Activated CD4-positive, alpha-beta T cell treated with anti-CD3 and anti-CD28 coated beads, Interleukin-2, amount 10 ng/mL, durations not matched to agents 24 days and 14 days (primary cell): ENCODE measurements at regions not wholly inside any gene's neighbourhood (a gene's known extent, or its start where the extent isn't known, plus 50 kb on each side); places are given as distances from the start of the nearest gene placed in this dataset.

Source experiments
- DNase-seq: peaks from one replicate; pipeline ENCODE4 v3.0.0; 2022
- H3K27ac Mint-ChIP-seq: one replicate; pipeline ENCODE4 v1.8.0; 2022; ENCODE audit warnings: mild to moderate bottlenecking, mixed read lengths
- H3K27me3 Mint-ChIP-seq: one replicate; pipeline ENCODE4 v1.8.0; 2022; ENCODE audit warnings: mixed read lengths
- H3K36me3 Mint-ChIP-seq: one replicate; pipeline ENCODE4 v1.8.0; 2022; ENCODE audit warnings: low read depth, mild to moderate bottlenecking, mixed read lengths
- H3K4me1 Mint-ChIP-seq: one replicate; pipeline ENCODE4 v1.8.0; 2021; ENCODE audit warnings: mixed read lengths
- H3K4me3 Mint-ChIP-seq: one replicate; pipeline ENCODE4 v1.8.0; 2022; ENCODE audit warnings: mild to moderate bottlenecking, moderate library complexity, mixed read lengths
- H3K9me3 Mint-ChIP-seq: one replicate; pipeline ENCODE4 v1.8.0; 2021; ENCODE audit warnings: mixed read lengths
- intact Hi-C: fragments of 100-400 bp; cut with micrococcal nuclease; formaldehyde crosslinking; loops from one replicate; pipeline ENCODE4 v1.15.1; 2023

- no peak overlapping the region for H3K4me3 Mint-ChIP-seq
- H3K27me3 Mint-ChIP-seq, result no peaks in the 10 kb centered on the region
- no peak for DNase-seq
- H3K9me3 Mint-ChIP-seq, result peaks cover 6% of the 10 kb centered on the region
- no peaks in the 10 kb centered on the region for H3K36me3 Mint-ChIP-seq
- no peaks in the 10 kb centered on the region for H3K4me1 Mint-ChIP-seq
- H3K27ac Mint-ChIP-seq, result no peak overlapping the region
- intact Hi-C loops, result no loop called here
Observed at GRCh38 chr21:18764720-18765119, 361.1 kb upstream of the TMPRSS15 start.

- Mint-ChIP-seq H3K27ac (no peak overlapping the region), H3K4me1 (no peaks in the 10 kb centered on the region), H3K36me3 (no peaks in the 10 kb centered on the region), H3K4me3 (no peak overlapping the region), H3K9me3 (no peaks in the 10 kb centered on the region), H3K27me3 (no peaks in the 10 kb centered on the region)
- intact Hi-C loops, result no loop called here
- DNase-seq, result no peak
Observed at GRCh38 chr21:18769599-18769998, 366.0 kb upstream of the TMPRSS15 start.

GRCh38 chr21:18771845-18772380, 368.3 kb upstream of the TMPRSS15 start:
- H3K4me3 Mint-ChIP-seq, result no peak overlapping the region
- no peak overlapping the region for H3K27ac Mint-ChIP-seq
- H3K36me3 Mint-ChIP-seq, result no peaks in the 10 kb centered on the region
- no peak for DNase-seq
- no peaks in the 10 kb centered on the region for H3K4me1 Mint-ChIP-seq
- H3K9me3 Mint-ChIP-seq, result no peaks in the 10 kb centered on the region
- no peaks in the 10 kb centered on the region for H3K27me3 Mint-ChIP-seq
- intact Hi-C loops, result no loop called here

GRCh38 chr21:18772404-18772803, 368.8 kb upstream of the TMPRSS15 start:
- intact Hi-C loops, result no loop called here
- no peak for DNase-seq
- Mint-ChIP-seq H3K4me1 (no peaks in the 10 kb centered on the region), H3K27me3 (no peaks in the 10 kb centered on the region), H3K4me3 (no peak overlapping the region), H3K36me3 (no peaks in the 10 kb centered on the region), H3K27ac (no peak overlapping the region), H3K9me3 (no peaks in the 10 kb centered on the region)

GRCh38 chr21:18772897-18773296, 369.3 kb upstream of the TMPRSS15 start:
- Mint-ChIP-seq H3K27me3 (no peaks in the 10 kb centered on the region), H3K27ac (no peak overlapping the region), H3K4me1 (no peaks in the 10 kb centered on the region), H3K9me3 (no peaks in the 10 kb centered on the region), H3K4me3 (no peak overlapping the region), H3K36me3 (no peaks in the 10 kb centered on the region)
- intact Hi-C loops, result no loop called here
- no peak for DNase-seq

GRCh38 chr21:18776936-18777335, 373.4 kb upstream of the TMPRSS15 start:
- intact Hi-C loops, result no loop called here
- Mint-ChIP-seq H3K9me3 (peaks cover 5% of the 10 kb centered on the region), H3K36me3 (no peaks in the 10 kb centered on the region), H3K27me3 (no peaks in the 10 kb centered on the region), H3K4me3 (no peak overlapping the region), H3K4me1 (no peaks in the 10 kb centered on the region), H3K27ac (no peak overlapping the region)
- no peak for DNase-seq

GRCh38 chr21:18782721-18783120, 379.1 kb upstream of the TMPRSS15 start:
- Mint-ChIP-seq H3K4me3 (no peak overlapping the region), H3K9me3 (peaks cover 5% of the 10 kb centered on the region), H3K36me3 (no peaks in the 10 kb centered on the region), H3K27me3 (no peaks in the 10 kb centered on the region), H3K4me1 (no peaks in the 10 kb centered on the region), H3K27ac (no peak overlapping the region)
- DNase-seq, result no peak
- intact Hi-C loops, result no loop called here

- Mint-ChIP-seq H3K9me3 (peaks cover 17% of the 10 kb centered on the region), H3K36me3 (no peaks in the 10 kb centered on the region), H3K4me3 (no peak overlapping the region), H3K4me1 (no peaks in the 10 kb centered on the region), H3K27ac (no peak overlapping the region), H3K27me3 (no peaks in the 10 kb centered on the region)
- intact Hi-C loops, result no loop called here
- no peak for DNase-seq
Observed at GRCh38 chr21:18801468-18801867, 397.9 kb upstream of the TMPRSS15 start.

GRCh38 chr21:18803624-18804023, 400.0 kb upstream of the TMPRSS15 start:
- DNase-seq, result no peak
- H3K36me3 Mint-ChIP-seq, result no peaks in the 10 kb centered on the region
- H3K4me3 Mint-ChIP-seq, result no peak overlapping the region
- H3K9me3 Mint-ChIP-seq, result peaks cover 19% of the 10 kb centered on the region
- intact Hi-C loops, result no loop called here
- H3K27ac Mint-ChIP-seq, result no peak overlapping the region
- H3K4me1 Mint-ChIP-seq, result no peaks in the 10 kb centered on the region
- H3K27me3 Mint-ChIP-seq, result no peaks in the 10 kb centered on the region

- Mint-ChIP-seq H3K27ac (no peak overlapping the region), H3K36me3 (no peaks in the 10 kb centered on the region), H3K27me3 (no peaks in the 10 kb centered on the region), H3K4me3 (no peak overlapping the region), H3K9me3 (peaks cover 21% of the 10 kb centered on the region), H3K4me1 (no peaks in the 10 kb centered on the region)
- intact Hi-C loops, result no loop called here
- no peak for DNase-seq
Observed at GRCh38 chr21:18810136-18810535, 406.6 kb upstream of the TMPRSS15 start.

GRCh38 chr21:18812308-18812707, 408.7 kb upstream of the TMPRSS15 start:
- intact Hi-C loops, result no loop called here
- no peak overlapping the region for H3K4me3 Mint-ChIP-seq

GRCh38 chr21:18819507-18819906, 415.9 kb upstream of the TMPRSS15 start:
- DNase-seq, result no peak
- Mint-ChIP-seq H3K27me3 (no peaks in the 10 kb centered on the region), H3K27ac (no peak overlapping the region), H3K36me3 (no peaks in the 10 kb centered on the region), H3K9me3 (peaks cover 9% of the 10 kb centered on the region), H3K4me1 (no peaks in the 10 kb centered on the region), H3K4me3 (no peak overlapping the region)
- intact Hi-C loops, result no loop called here

More at GRCh38 chr21:18812308-18812707, 408.7 kb upstream of the TMPRSS15 start:
- Mint-ChIP-seq H3K27me3 (no peaks in the 10 kb centered on the region), H3K4me1 (no peaks in the 10 kb centered on the region), H3K27ac (no peak overlapping the region), H3K9me3 (peaks cover 14% of the 10 kb centered on the region), H3K36me3 (no peaks in the 10 kb centered on the region)
- DNase-seq, result no peak

- DNase-seq, result no peak
- Mint-ChIP-seq H3K36me3 (no peaks in the 10 kb centered on the region), H3K27ac (no peak overlapping the region), H3K9me3 (peaks cover 6% of the 10 kb centered on the region), H3K27me3 (no peaks in the 10 kb centered on the region), H3K4me1 (no peaks in the 10 kb centered on the region), H3K4me3 (no peak overlapping the region)
- intact Hi-C loops, result no loop called here
Observed at GRCh38 chr21:18826562-18826961, 423.0 kb upstream of the TMPRSS15 start.

GRCh38 chr21:18831942-18832676, 428.5 kb upstream of the TMPRSS15 start:
- Mint-ChIP-seq H3K27ac (no peak overlapping the region), H3K27me3 (no peaks in the 10 kb centered on the region), H3K4me1 (no peaks in the 10 kb centered on the region), H3K4me3 (no peak overlapping the region), H3K36me3 (no peaks in the 10 kb centered on the region), H3K9me3 (peaks cover 7% of the 10 kb centered on the region)
- intact Hi-C loops, result no loop called here
- no peak for DNase-seq

GRCh38 chr21:18832950-18833349, 429.4 kb upstream of the TMPRSS15 start:
- no peak overlapping the region for H3K4me3 Mint-ChIP-seq
- DNase-seq, result no peak
- H3K9me3 Mint-ChIP-seq, result peaks cover 7% of the 10 kb centered on the region
- no peaks in the 10 kb centered on the region for H3K36me3 Mint-ChIP-seq
- H3K4me1 Mint-ChIP-seq, result no peaks in the 10 kb centered on the region
- intact Hi-C loops, result no loop called here
- H3K27me3 Mint-ChIP-seq, result no peaks in the 10 kb centered on the region
- H3K27ac Mint-ChIP-seq, result no peak overlapping the region
